ENCODE measurements at regions not wholly inside any gene's neighbourhood (a gene's known extent, or its start where the extent isn't known, plus 50 kb on each side); places are given as distances from the start of the nearest gene placed in this dataset.

GRCh38 chr22:20654343-20655208 is 119.3 kb upstream of the SERPIND1 start:
- TF ChIP-seq POLR2A (IDR thresholded peaks at IDR 0.05; ENCODE audit: low read depth, low read length) = no peak
- no peak for TF ChIP-seq RFX5 (IDR thresholded peaks at IDR 0.05; ENCODE audit: low read depth, low read length)
- no peak for TF ChIP-seq CTCF (conservative IDR thresholded peaks at IDR 0.05; ENCODE audit: low read depth, low read length)
- no peak for TF ChIP-seq CEBPB (IDR thresholded peaks at IDR 0.05; ENCODE audit: low read depth, low read length)
- no peak for TF ChIP-seq RCOR1 (IDR thresholded peaks at IDR 0.05; ENCODE audit: insufficient replicate concordance, low read length)
- TF ChIP-seq USF2 (IDR thresholded peaks at IDR 0.05; ENCODE audit: low read depth, low read length) = no peak
- no peak for TF ChIP-seq MAFK (IDR thresholded peaks at IDR 0.05; ENCODE audit: low read depth, low read length)
- no peak for TF ChIP-seq SMC3 (IDR thresholded peaks at IDR 0.05; ENCODE audit: low read depth, low read length)
- no peak for TF ChIP-seq FOS (IDR thresholded peaks at IDR 0.05; ENCODE audit: low read depth, low read length)
- no peak for TF ChIP-seq ELK1 (IDR thresholded peaks at IDR 0.05; ENCODE audit: borderline replicate concordance, low read depth, low read length)
- no peak for TF ChIP-seq MXI1 (IDR thresholded peaks at IDR 0.05; ENCODE audit: borderline replicate concordance, low read depth, low read length)
